ENCODE measurements at regions not wholly inside any gene's neighbourhood (a gene's known extent, or its start where the extent isn't known, plus 50 kb on each side); places are given as distances from the start of the nearest gene placed in this dataset.
"Not testable (repeated sequence)": the region's sequence is repeated elsewhere in the genome, so short reads cannot be mapped to it uniquely, and the experiment has no call there.

- no peaks in the 10 kb centered on the region for H3K36me3 ChIP-seq (ENCODE audit: control insufficient read depth in 2 of 2, insufficient read depth in 2 of 2, low read length in 2 of 2)
- H3K27ac ChIP-seq (ENCODE audit: low read length) = no peak overlapping the region
- no peak overlapping the region for H3K9ac ChIP-seq (ENCODE audit: low read length in 2 of 2)
- peaks cover 3% of the 10 kb centered on the region for H3K4me1 ChIP-seq (ENCODE audit: control insufficient read depth, insufficient read depth, low read length)
- H3K9me3 ChIP-seq (ENCODE audit: control insufficient read depth in 2 of 2, low read length in 2 of 2) = no peaks in the 10 kb centered on the region
- H3K27me3 ChIP-seq (ENCODE audit: control insufficient read depth in 1 of 2, insufficient read depth in 2 of 2, low read length in 2 of 2) = no peaks in the 10 kb centered on the region
- H3K4me3 ChIP-seq (ENCODE audit: low read length in 2 of 2) = no peak overlapping the region
Observed at GRCh38 chr11:27229511-27230191, 133.4 kb downstream of the CCDC34 start.

GRCh38 chr11:27228906-27229290 lies 134.1 kb downstream of the CCDC34 start:
- no peak overlapping the region for H3K27ac ChIP-seq (ENCODE audit: low read length)
- no peak overlapping the region for H3K9ac ChIP-seq (ENCODE audit: low read length in 2 of 2)
- no peak overlapping the region for H3K4me3 ChIP-seq (ENCODE audit: low read length in 2 of 2)
- H3K4me1 ChIP-seq (ENCODE audit: control insufficient read depth, insufficient read depth, low read length) = peaks cover 3% of the 10 kb centered on the region
- no peaks in the 10 kb centered on the region for H3K36me3 ChIP-seq (ENCODE audit: control insufficient read depth in 2 of 2, insufficient read depth in 2 of 2, low read length in 2 of 2)
- H3K27me3 ChIP-seq (ENCODE audit: control insufficient read depth in 1 of 2, insufficient read depth in 2 of 2, low read length in 2 of 2) = no peaks in the 10 kb centered on the region
- no peaks in the 10 kb centered on the region for H3K9me3 ChIP-seq (ENCODE audit: control insufficient read depth in 2 of 2, low read length in 2 of 2)

GRCh38 chr11:27228232-27228905 lies 134.6 kb downstream of the CCDC34 start:
- Histone ChIP-seq H3K4me1 (ENCODE audit: control insufficient read depth, insufficient read depth, low read length) (peaks cover 3% of the 10 kb centered on the region), H3K9ac (ENCODE audit: low read length in 2 of 2) (no peak overlapping the region), H3K27me3 (ENCODE audit: control insufficient read depth in 1 of 2, insufficient read depth in 2 of 2, low read length in 2 of 2) (no peaks in the 10 kb centered on the region), H3K9me3 (ENCODE audit: control insufficient read depth in 2 of 2, low read length in 2 of 2) (no peaks in the 10 kb centered on the region), H3K4me3 (ENCODE audit: low read length in 2 of 2) (no peak overlapping the region), H3K27ac (ENCODE audit: low read length) (no peak overlapping the region), H3K36me3 (ENCODE audit: control insufficient read depth in 2 of 2, insufficient read depth in 2 of 2, low read length in 2 of 2) (no peaks in the 10 kb centered on the region)

GRCh38 chr11:27227736-27228135 lies 135.3 kb downstream of the CCDC34 start:
- Histone ChIP-seq H3K9ac (ENCODE audit: low read length in 2 of 2) (no peak overlapping the region), H3K36me3 (ENCODE audit: control insufficient read depth in 2 of 2, insufficient read depth in 2 of 2, low read length in 2 of 2) (no peaks in the 10 kb centered on the region), H3K9me3 (ENCODE audit: control insufficient read depth in 2 of 2, low read length in 2 of 2) (no peaks in the 10 kb centered on the region), H3K4me1 (ENCODE audit: control insufficient read depth, insufficient read depth, low read length) (peaks cover 3% of the 10 kb centered on the region), H3K27me3 (ENCODE audit: control insufficient read depth in 1 of 2, insufficient read depth in 2 of 2, low read length in 2 of 2) (no peaks in the 10 kb centered on the region), H3K27ac (ENCODE audit: low read length) (no peak overlapping the region), H3K4me3 (ENCODE audit: low read length in 2 of 2) (no peak overlapping the region)

GRCh38 chr11:27219487-27220039 lies 143.5 kb downstream of the CCDC34 start:
- H3K9me3 ChIP-seq (ENCODE audit: control insufficient read depth in 2 of 2, low read length in 2 of 2); H3K27me3 ChIP-seq (ENCODE audit: control insufficient read depth in 1 of 2, insufficient read depth in 2 of 2, low read length in 2 of 2); H3K36me3 ChIP-seq (ENCODE audit: control insufficient read depth in 2 of 2, insufficient read depth in 2 of 2, low read length in 2 of 2); H3K9ac ChIP-seq (ENCODE audit: low read length in 2 of 2); H3K4me3 ChIP-seq (ENCODE audit: low read length in 2 of 2); H3K27ac ChIP-seq (ENCODE audit: low read length): not testable (repeated sequence)
- H3K4me1 ChIP-seq (ENCODE audit: control insufficient read depth, insufficient read depth, low read length) = peaks cover 17% of the 10 kb centered on the region

- Histone ChIP-seq H3K27me3 (ENCODE audit: control insufficient read depth in 1 of 2, insufficient read depth in 2 of 2, low read length in 2 of 2) (no peaks in the 10 kb centered on the region), H3K27ac (ENCODE audit: low read length) (no peak overlapping the region), H3K36me3 (ENCODE audit: control insufficient read depth in 2 of 2, insufficient read depth in 2 of 2, low read length in 2 of 2) (no peaks in the 10 kb centered on the region), H3K4me1 (ENCODE audit: control insufficient read depth, insufficient read depth, low read length) (peaks cover 17% of the 10 kb centered on the region), H3K9ac (ENCODE audit: low read length in 2 of 2) (no peak overlapping the region), H3K9me3 (ENCODE audit: control insufficient read depth in 2 of 2, low read length in 2 of 2) (no peaks in the 10 kb centered on the region), H3K4me3 (ENCODE audit: low read length in 2 of 2) (no peak overlapping the region)
Observed at GRCh38 chr11:27218421-27219038, 144.5 kb downstream of the CCDC34 start.

GRCh38 chr11:27217948-27218420 lies 145.0 kb downstream of the CCDC34 start:
- Histone ChIP-seq H3K9ac (ENCODE audit: low read length in 2 of 2) (no peak overlapping the region), H3K36me3 (ENCODE audit: control insufficient read depth in 2 of 2, insufficient read depth in 2 of 2, low read length in 2 of 2) (no peaks in the 10 kb centered on the region), H3K9me3 (ENCODE audit: control insufficient read depth in 2 of 2, low read length in 2 of 2) (no peaks in the 10 kb centered on the region), H3K4me3 (ENCODE audit: low read length in 2 of 2) (no peak overlapping the region), H3K4me1 (ENCODE audit: control insufficient read depth, insufficient read depth, low read length) (peaks cover 19% of the 10 kb centered on the region), H3K27me3 (ENCODE audit: control insufficient read depth in 1 of 2, insufficient read depth in 2 of 2, low read length in 2 of 2) (no peaks in the 10 kb centered on the region), H3K27ac (ENCODE audit: low read length) (no peak overlapping the region)

- Histone ChIP-seq H3K4me3 (ENCODE audit: low read length in 2 of 2) (no peak overlapping the region), H3K27ac (ENCODE audit: low read length) (no peak overlapping the region), H3K27me3 (ENCODE audit: control insufficient read depth in 1 of 2, insufficient read depth in 2 of 2, low read length in 2 of 2) (no peaks in the 10 kb centered on the region), H3K36me3 (ENCODE audit: control insufficient read depth in 2 of 2, insufficient read depth in 2 of 2, low read length in 2 of 2) (no peaks in the 10 kb centered on the region), H3K9ac (ENCODE audit: low read length in 2 of 2) (no peak overlapping the region), H3K9me3 (ENCODE audit: control insufficient read depth in 2 of 2, low read length in 2 of 2) (no peaks in the 10 kb centered on the region), H3K4me1 (ENCODE audit: control insufficient read depth, insufficient read depth, low read length) (peaks cover 19% of the 10 kb centered on the region)
Observed at GRCh38 chr11:27217496-27217895, 145.5 kb downstream of the CCDC34 start.

GRCh38 chr11:27216270-27217149 lies 146.5 kb downstream of the CCDC34 start:
- Histone ChIP-seq H3K4me1 (ENCODE audit: control insufficient read depth, insufficient read depth, low read length) (peaks cover 19% of the 10 kb centered on the region), H3K27ac (ENCODE audit: low read length) (no peak overlapping the region), H3K9me3 (ENCODE audit: control insufficient read depth in 2 of 2, low read length in 2 of 2) (no peaks in the 10 kb centered on the region), H3K4me3 (ENCODE audit: low read length in 2 of 2) (peak overlapping the region in 1 of 2 donors; percentile 4), H3K36me3 (ENCODE audit: control insufficient read depth in 2 of 2, insufficient read depth in 2 of 2, low read length in 2 of 2) (no peaks in the 10 kb centered on the region), H3K27me3 (ENCODE audit: control insufficient read depth in 1 of 2, insufficient read depth in 2 of 2, low read length in 2 of 2) (no peaks in the 10 kb centered on the region), H3K9ac (ENCODE audit: low read length in 2 of 2) (no peak overlapping the region)

Data from stomach smooth muscle (tissue), 2 donors.